A673 (cell line): ENCODE measurements at regions not wholly inside any gene's neighbourhood (a gene's known extent, or its start where the extent isn't known, plus 50 kb on each side); places are given as distances from the start of the nearest gene placed in this dataset.

Experiments
- CTCF ChIP-seq: fragments of 300-800, 200-600 bp; sonication (generic); conservative IDR thresholded peaks from 2 replicates; pipeline ENCODE4 v1.5.1; 2017; ENCODE audit warnings: low read depth, mild to moderate bottlenecking, antibody characterized with exemption, low read length, moderate library complexity, mixed read lengths
- EZH2 ChIP-seq: fragments of 200-600 bp; sonication (generic); IDR thresholded peaks from 2 replicates; pipeline ENCODE4 v1.6.1; 2017; ENCODE audit warnings: borderline replicate concordance, low read depth, mild to moderate bottlenecking, mixed read lengths, antibody characterized with exemption, low read length; ENCODE audit not compliant: poor library complexity, severe bottlenecking

- TF ChIP-seq CTCF (no peak), EZH2 (no peak)
Observed at GRCh38 chr2:23028106-23028505, 356.9 kb upstream of the KLHL29 start.
